ENCODE measurements at regions not wholly inside any gene's neighbourhood (a gene's known extent, or its start where the extent isn't known, plus 50 kb on each side); places are given as distances from the start of the nearest gene placed in this dataset.

- TF ChIP-seq SIN3A (IDR thresholded peaks at IDR 0.05; ENCODE audit: borderline replicate concordance, insufficient read depth, low read depth, low read length) (no peak), CTCF (IDR thresholded peaks at IDR 0.05) (no peak)
Measured at GRCh38 chr2:13353083-13353482, 636.3 kb downstream of the TRIB2 start.

All from Panc1 (cell line).